MM.1S (cell line): ENCODE measurements at regions not wholly inside any gene's neighbourhood (a gene's known extent, or its start where the extent isn't known, plus 50 kb on each side); places are given as distances from the start of the nearest gene placed in this dataset.

Experiments
- DNase-seq: peaks from one replicate; pipeline ENCODE4 v3.0.0-alpha.2; 2015
- H2AFZ ChIP-seq: fragments of 300-600 bp; sonication (generic); 2 replicates; pipeline ENCODE4 v1.6.0; 2016; ENCODE audit warnings: antibody characterized with exemption, low read length
- H3F3A ChIP-seq: fragments of 300-600 bp; sonication (generic); 2 replicates; pipeline ENCODE4 v1.6.1; 2016; ENCODE audit warnings: mild to moderate bottlenecking, antibody characterized with exemption, low read length, moderate library complexity, mixed read lengths; ENCODE audit not compliant: insufficient read depth
- H3K27ac ChIP-seq: fragments of 300-600 bp; sonication (generic); 2 replicates; pipeline ENCODE4 v1.5.1; 2016; ENCODE audit warnings: mild to moderate bottlenecking, low read length
- H3K27me3 ChIP-seq: fragments of 300-600 bp; sonication (generic); replicated peaks from 2 replicates; pipeline ENCODE4 v1.6.0; 2016; ENCODE audit warnings: low read length; ENCODE audit not compliant: insufficient read depth
- H3K36me3 ChIP-seq: fragments of 300-600 bp; sonication (generic); replicated peaks from 2 replicates; pipeline ENCODE4 v1.6.1; 2016; ENCODE audit warnings: mild to moderate bottlenecking, low read length, mixed read lengths; ENCODE audit not compliant: insufficient read depth
- H3K4me1 ChIP-seq: fragments of 300-600 bp; sonication (generic); 2 replicates; pipeline ENCODE4 v1.6.1; 2016; ENCODE audit warnings: low read length, mixed read lengths
- H3K4me2 ChIP-seq: fragments of 300-600 bp; sonication (generic); 2 replicates; pipeline ENCODE4 v1.6.0; 2016; ENCODE audit warnings: low read depth, low read length
- H3K4me3 ChIP-seq: fragments of 300-600 bp; sonication (generic); 2 replicates; pipeline ENCODE4 v1.5.1; 2016; ENCODE audit warnings: low read length, mixed read lengths
- H3K79me2 ChIP-seq: fragments of 300-600 bp; sonication (generic); 2 replicates; pipeline ENCODE4 v1.6.1; 2016; ENCODE audit warnings: mixed run types, low read length, mixed read lengths
- H3K9ac ChIP-seq: fragments of 300-600 bp; sonication (generic); 2 replicates; pipeline ENCODE4 v1.6.1; 2016; ENCODE audit warnings: low read length, mixed read lengths
- H3K9me2 ChIP-seq: fragments of 300-600 bp; sonication (generic); replicated peaks from 2 replicates; pipeline ENCODE4 v1.6.1; 2016; ENCODE audit warnings: mild to moderate bottlenecking, low read length, mixed read lengths; ENCODE audit not compliant: insufficient read depth
- H3K9me3 ChIP-seq: fragments of 300-600 bp; sonication (generic); replicated peaks from 2 replicates; pipeline ENCODE4 v1.6.1; 2016; ENCODE audit warnings: mild to moderate bottlenecking, low read length, mixed read lengths; ENCODE audit not compliant: insufficient read depth
- H4K20me1 ChIP-seq: fragments of 300-600 bp; sonication (generic); 2 replicates; pipeline ENCODE4 v1.6.1; 2016; ENCODE audit warnings: mild to moderate bottlenecking, low read length, moderate library complexity, mixed read lengths; ENCODE audit not compliant: insufficient read depth
- EZH2 ChIP-seq: fragments of 300-600 bp; sonication (generic); optimal IDR thresholded peaks from 2 replicates; pipeline ENCODE3; 2017; ENCODE audit warnings: low read depth, mild to moderate bottlenecking, antibody characterized with exemption, low read length, mixed read lengths
- EZH2phosphoT487 ChIP-seq: fragments of 300-600 bp; sonication (generic); IDR thresholded peaks from 2 replicates; pipeline ENCODE4 v1.6.1; 2018; ENCODE audit warnings: antibody characterized with exemption, low read length
- TF ChIP-seq, protein P1 (sequence below): fragments of 300-600 bp; sonication (generic); IDR thresholded peaks from 2 replicates; pipeline ENCODE4 v1.5.1; 2016; ENCODE audit warnings: antibody characterized with exemption, low read length, mixed read lengths

DNA sequence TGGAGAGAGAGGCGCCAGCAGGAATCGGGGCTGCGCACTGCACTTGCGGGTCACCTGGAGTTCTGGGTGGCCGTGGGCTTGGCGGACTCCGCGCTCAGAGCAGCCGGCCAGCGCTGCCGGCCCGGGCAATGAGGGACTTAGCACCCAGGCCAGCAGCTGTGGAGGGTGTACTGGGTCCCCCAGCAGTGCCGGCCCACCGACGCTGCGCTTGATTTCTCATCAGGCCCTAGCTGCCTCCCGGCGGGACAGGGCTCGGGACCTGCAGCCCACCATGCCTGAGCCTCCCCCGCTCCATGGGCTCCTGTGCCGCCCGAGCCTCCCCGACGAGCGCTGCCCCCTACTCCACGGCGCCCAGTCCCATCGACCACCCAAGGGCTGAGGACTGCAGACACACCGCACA is 325.6 kb downstream of the ACTL7B start:
- Histone ChIP-seq H2AFZ (no peak overlapping the region), H3K4me1 (no peaks in the 10 kb centered on the region), H4K20me1 (no peaks in the 10 kb centered on the region), H3F3A (no peaks in the 10 kb centered on the region), H3K9ac (no peak overlapping the region), H3K27me3 (no peaks in the 10 kb centered on the region), H3K9me2 (no peaks in the 10 kb centered on the region), H3K4me3 (no peak overlapping the region), H3K9me3 (no peaks in the 10 kb centered on the region), H3K36me3 (no peaks in the 10 kb centered on the region), H3K27ac (no peak overlapping the region), H3K79me2 (no peaks in the 10 kb centered on the region), H3K4me2 (no peak overlapping the region)
- no peak for DNase-seq
- TF ChIP-seq EZH2: no peak
- TF ChIP-seq, protein P1, sequence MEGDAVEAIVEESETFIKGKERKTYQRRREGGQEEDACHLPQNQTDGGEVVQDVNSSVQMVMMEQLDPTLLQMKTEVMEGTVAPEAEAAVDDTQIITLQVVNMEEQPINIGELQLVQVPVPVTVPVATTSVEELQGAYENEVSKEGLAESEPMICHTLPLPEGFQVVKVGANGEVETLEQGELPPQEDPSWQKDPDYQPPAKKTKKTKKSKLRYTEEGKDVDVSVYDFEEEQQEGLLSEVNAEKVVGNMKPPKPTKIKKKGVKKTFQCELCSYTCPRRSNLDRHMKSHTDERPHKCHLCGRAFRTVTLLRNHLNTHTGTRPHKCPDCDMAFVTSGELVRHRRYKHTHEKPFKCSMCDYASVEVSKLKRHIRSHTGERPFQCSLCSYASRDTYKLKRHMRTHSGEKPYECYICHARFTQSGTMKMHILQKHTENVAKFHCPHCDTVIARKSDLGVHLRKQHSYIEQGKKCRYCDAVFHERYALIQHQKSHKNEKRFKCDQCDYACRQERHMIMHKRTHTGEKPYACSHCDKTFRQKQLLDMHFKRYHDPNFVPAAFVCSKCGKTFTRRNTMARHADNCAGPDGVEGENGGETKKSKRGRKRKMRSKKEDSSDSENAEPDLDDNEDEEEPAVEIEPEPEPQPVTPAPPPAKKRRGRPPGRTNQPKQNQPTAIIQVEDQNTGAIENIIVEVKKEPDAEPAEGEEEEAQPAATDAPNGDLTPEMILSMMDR: no peak
- TF ChIP-seq EZH2phosphoT487: no peak

GRCh38 chr9:108528231-108528630 is 327.6 kb downstream of the ACTL7B start:
- Histone ChIP-seq H3K4me2 (no peak overlapping the region), H3K79me2 (no peaks in the 10 kb centered on the region), H3K9me2 (no peaks in the 10 kb centered on the region), H3K36me3 (no peaks in the 10 kb centered on the region), H3K9me3 (no peaks in the 10 kb centered on the region), H3K27me3 (no peaks in the 10 kb centered on the region), H4K20me1 (no peaks in the 10 kb centered on the region), H3K4me1 (no peaks in the 10 kb centered on the region), H3K9ac (no peak overlapping the region), H3K4me3 (no peak overlapping the region), H3F3A (no peaks in the 10 kb centered on the region), H2AFZ (no peak overlapping the region), H3K27ac (no peak overlapping the region)
- TF ChIP-seq, protein P1: no peak
- TF ChIP-seq EZH2phosphoT487 (no peak), EZH2 (no peak)
- no peak for DNase-seq

GRCh38 chr9:108526518-108526917 is 329.3 kb downstream of the ACTL7B start:
- no peak overlapping the region for H3K9ac ChIP-seq
- no peaks in the 10 kb centered on the region for H4K20me1 ChIP-seq
- H3K27me3 ChIP-seq: no peaks in the 10 kb centered on the region
- no peaks in the 10 kb centered on the region for H3K4me1 ChIP-seq
- no peaks in the 10 kb centered on the region for H3K79me2 ChIP-seq
- DNase-seq: no peak
- no peak overlapping the region for H2AFZ ChIP-seq
- H3K27ac ChIP-seq: no peak overlapping the region
- TF ChIP-seq EZH2phosphoT487: no peak
- TF ChIP-seq EZH2: no peak
- no peaks in the 10 kb centered on the region for H3K9me2 ChIP-seq
- H3F3A ChIP-seq: no peaks in the 10 kb centered on the region
- no peaks in the 10 kb centered on the region for H3K36me3 ChIP-seq
- H3K9me3 ChIP-seq: no peaks in the 10 kb centered on the region
- H3K4me3 ChIP-seq: no peak overlapping the region
- H3K4me2 ChIP-seq: no peak overlapping the region

DNA sequence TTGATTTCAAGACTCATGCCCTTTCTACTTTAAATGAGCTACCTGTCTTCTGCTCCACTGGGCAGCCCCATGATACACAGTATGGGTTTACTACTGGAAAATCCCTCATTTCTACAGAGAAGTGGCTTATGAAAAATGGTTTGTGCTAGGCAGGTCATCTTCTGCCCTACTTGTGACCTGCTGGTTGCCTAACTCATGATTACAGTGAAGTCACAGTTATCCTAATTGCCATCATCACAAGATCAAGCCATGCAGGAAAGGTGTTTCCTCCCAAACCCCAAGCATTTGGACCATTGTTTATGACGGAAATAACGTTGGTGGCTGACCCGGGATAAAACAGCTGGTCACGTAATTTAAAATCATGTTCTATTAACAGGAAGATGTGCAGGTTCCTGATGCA is 330.6 kb downstream of the ACTL7B start:
- H3K4me3 ChIP-seq: no peak overlapping the region
- DNase-seq: no peak
- H3K79me2 ChIP-seq: no peaks in the 10 kb centered on the region
- no peak overlapping the region for H3K4me2 ChIP-seq
- H2AFZ ChIP-seq: no peak overlapping the region
- TF ChIP-seq, protein P1: no peak
- TF ChIP-seq EZH2phosphoT487 (no peak), EZH2 (no peak)
- no peaks in the 10 kb centered on the region for H3K9me3 ChIP-seq
- no peak overlapping the region for H3K9ac ChIP-seq
- H4K20me1 ChIP-seq: no peaks in the 10 kb centered on the region
- no peaks in the 10 kb centered on the region for H3K36me3 ChIP-seq
- no peaks in the 10 kb centered on the region for H3K4me1 ChIP-seq
- H3K27me3 ChIP-seq: no peaks in the 10 kb centered on the region
- H3F3A ChIP-seq: no peaks in the 10 kb centered on the region
- no peaks in the 10 kb centered on the region for H3K9me2 ChIP-seq
- H3K27ac ChIP-seq: no peak overlapping the region
